Keratinocyte (primary cell): ENCODE measurements at regions not wholly inside any gene's neighbourhood (a gene's known extent, or its start where the extent isn't known, plus 50 kb on each side); places are given as distances from the start of the nearest gene placed in this dataset.

Experiments used
- DNase-seq: peaks from one replicate; pipeline ENCODE4 v3.0.0-alpha.2; 2011; ENCODE audit warnings: low read depth, missing footprints, low spot score
- FAIRE-seq: peaks from 2 replicates; lab custom pipeline; 2011; peaks lifted over from hg19 to GRCh38; lab: Jason Lieb, UNC
- H2AFZ ChIP-seq: 2 replicates; pipeline ENCODE4 v1.6.0; 2012; ENCODE audit warnings: low read length, control low read depth, inconsistent platforms; ENCODE audit not compliant: control insufficient read depth
- H3K27ac ChIP-seq: 2 replicates; pipeline ENCODE4 v1.5.1; 2011; ENCODE audit warnings: low read length; ENCODE audit not compliant: control insufficient read depth, insufficient read depth
- H3K27me3 ChIP-seq: 3 replicates; pipeline ENCODE4 v1.6.0; 2011; ENCODE audit warnings: low read length; ENCODE audit not compliant: control insufficient read depth, insufficient read depth; ENCODE audit errors: extremely low read depth
- H3K36me3 ChIP-seq, 2 experiments: 2 replicates in 1 of 2; 3 replicates in 1 of 2; pipeline ENCODE4 v1.5.1; 2011; ENCODE audit warnings: low read length in 2 of 2, mild to moderate bottlenecking in 1 of 2; ENCODE audit not compliant: control insufficient read depth in 2 of 2, insufficient read depth in 2 of 2; ENCODE audit errors: extremely low read depth in 1 of 2
- H3K4me1 ChIP-seq: 3 replicates; pipeline ENCODE4 v1.5.1; 2011; ENCODE audit warnings: low read length; ENCODE audit not compliant: control insufficient read depth, insufficient read depth; ENCODE audit errors: extremely low read depth
- H3K4me2 ChIP-seq: 3 replicates; pipeline ENCODE4 v1.6.0; 2011; ENCODE audit warnings: low read depth, low read length; ENCODE audit not compliant: control insufficient read depth, insufficient read depth; ENCODE audit errors: extremely low read depth
- H3K4me3 ChIP-seq, 3 experiments: fragments of 200-600 bp in 1 of 3; sonication (generic) in 1 of 3; 2 replicates in 2 of 3; 3 replicates in 1 of 3; pipeline ENCODE4 v1.5.1; 2011 to 2016; ENCODE audit warnings: low read length in 3 of 3, mild to moderate bottlenecking in 3 of 3, control low read depth in 2 of 3, inconsistent platforms in 1 of 3, low read depth in 1 of 3, mixed read lengths in 1 of 3, mixed run types in 1 of 3, moderate library complexity in 1 of 3; ENCODE audit not compliant: control insufficient read depth in 2 of 3, insufficient read depth in 2 of 3; ENCODE audit errors: extremely low read depth in 1 of 3
- H3K79me2 ChIP-seq: 2 replicates; pipeline ENCODE4 v1.6.0; 2012; ENCODE audit warnings: low read length; ENCODE audit not compliant: control insufficient read depth, insufficient read depth
- H3K9ac ChIP-seq: 3 replicates; pipeline ENCODE4 v1.6.0; 2011; ENCODE audit warnings: low read length; ENCODE audit not compliant: control insufficient read depth, insufficient read depth; ENCODE audit errors: extremely low read depth
- H3K9me1 ChIP-seq: 3 replicates; pipeline ENCODE4 v1.6.0; 2011; ENCODE audit warnings: low read length; ENCODE audit not compliant: control insufficient read depth, insufficient read depth; ENCODE audit errors: extremely low read depth
- H3K9me3 ChIP-seq: 2 replicates; pipeline ENCODE4 v1.5.1; 2012; ENCODE audit warnings: low read depth, low read length; ENCODE audit not compliant: control insufficient read depth
- H4K20me1 ChIP-seq: 3 replicates; pipeline ENCODE4 v1.6.0; 2011; ENCODE audit warnings: low read length; ENCODE audit not compliant: control insufficient read depth, insufficient read depth; ENCODE audit errors: extremely low read depth
- EZH2 ChIP-seq: IDR thresholded peaks from one replicate; pipeline ENCODE4 v1.6.1; 2012; ENCODE audit warnings: inconsistent platforms, mild to moderate bottlenecking, low read length, moderate library complexity
- dilution Hi-C: fragments of 300-500 bp; cut with MboI; formaldehyde crosslinking; loops from one replicate; pipeline ENCODE4 v1.7.0; 2020; ENCODE audit warnings: low sequenced_read_pairs; ENCODE audit not compliant: extremely low pct_ligation_motif_present
- TF ChIP-seq, protein P1 (sequence below), 3 experiments: IDR thresholded peaks in 1 of 3; conservative IDR thresholded peaks in 1 of 3; optimal IDR thresholded peaks in 1 of 3; 2 replicates in 2 of 3; 3 replicates in 1 of 3; pipeline versions ENCODE3 to v1.5.1; 2011; ENCODE audit warnings: low read length in 3 of 3, mild to moderate bottlenecking in 3 of 3, moderate library complexity in 2 of 3, control low read depth in 1 of 3, inconsistent platforms in 1 of 3; ENCODE audit not compliant: insufficient read depth in 2 of 3; ENCODE audit errors: extremely low read depth in 1 of 3

GRCh38 chr2:172172513-172173173, 69.9 kb upstream of the DLX2 start:
- H3K27ac ChIP-seq = peak overlapping the region; percentile 61
- H3K9me3 ChIP-seq = no peaks in the 10 kb centered on the region
- dilution Hi-C loops = no loop called here
- H3K79me2 ChIP-seq = no peaks in the 10 kb centered on the region
- peak overlapping the region; percentile 86 for H3K9ac ChIP-seq
- no peaks in the 10 kb centered on the region for H3K27me3 ChIP-seq
- no peaks in the 10 kb centered on the region for H3K9me1 ChIP-seq
- no peaks in the 10 kb centered on the region for H4K20me1 ChIP-seq
- no peak for DNase-seq
- FAIRE-seq = no peak
- TF ChIP-seq EZH2 = no peak
- TF ChIP-seq, protein P1, sequence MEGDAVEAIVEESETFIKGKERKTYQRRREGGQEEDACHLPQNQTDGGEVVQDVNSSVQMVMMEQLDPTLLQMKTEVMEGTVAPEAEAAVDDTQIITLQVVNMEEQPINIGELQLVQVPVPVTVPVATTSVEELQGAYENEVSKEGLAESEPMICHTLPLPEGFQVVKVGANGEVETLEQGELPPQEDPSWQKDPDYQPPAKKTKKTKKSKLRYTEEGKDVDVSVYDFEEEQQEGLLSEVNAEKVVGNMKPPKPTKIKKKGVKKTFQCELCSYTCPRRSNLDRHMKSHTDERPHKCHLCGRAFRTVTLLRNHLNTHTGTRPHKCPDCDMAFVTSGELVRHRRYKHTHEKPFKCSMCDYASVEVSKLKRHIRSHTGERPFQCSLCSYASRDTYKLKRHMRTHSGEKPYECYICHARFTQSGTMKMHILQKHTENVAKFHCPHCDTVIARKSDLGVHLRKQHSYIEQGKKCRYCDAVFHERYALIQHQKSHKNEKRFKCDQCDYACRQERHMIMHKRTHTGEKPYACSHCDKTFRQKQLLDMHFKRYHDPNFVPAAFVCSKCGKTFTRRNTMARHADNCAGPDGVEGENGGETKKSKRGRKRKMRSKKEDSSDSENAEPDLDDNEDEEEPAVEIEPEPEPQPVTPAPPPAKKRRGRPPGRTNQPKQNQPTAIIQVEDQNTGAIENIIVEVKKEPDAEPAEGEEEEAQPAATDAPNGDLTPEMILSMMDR (optimal IDR thresholded peaks at IDR 0.05 in 1 of 3, IDR thresholded peaks at IDR 0.05 in 1 of 3, conservative IDR thresholded peaks at IDR 0.05 in 1 of 3; ENCODE audit: extremely low read depth in 1 of 3, insufficient read depth in 2 of 3, low read length in 3 of 3) = peak; percentile 69 to 89 (median 78)
- H3K36me3 ChIP-seq = no peaks in the 10 kb centered on the region
- peak overlapping the region; percentile 91 for H2AFZ ChIP-seq
- peak overlapping the region; percentile 94 for H3K4me2 ChIP-seq
- peaks cover 11% of the 10 kb centered on the region for H3K4me1 ChIP-seq
- peak overlapping the region; percentile 42 to 69 (median 63) for H3K4me3 ChIP-seq

- Histone ChIP-seq H4K20me1 (no peaks in the 10 kb centered on the region), H3K9me3 (no peaks in the 10 kb centered on the region), H2AFZ (no peak overlapping the region), H3K27ac (no peak overlapping the region), H3K9ac (peak overlapping the region; percentile 86), H3K9me1 (no peaks in the 10 kb centered on the region), H3K27me3 (no peaks in the 10 kb centered on the region), H3K4me1 (peaks cover 17% of the 10 kb centered on the region), H3K4me2 (peak overlapping the region; percentile 94), H3K4me3 (peak overlapping the region in 1 of 3 experiments; percentile 69), H3K36me3 (no peaks in the 10 kb centered on the region), H3K79me2 (no peaks in the 10 kb centered on the region)
- TF ChIP-seq, protein P1 (optimal IDR thresholded peaks at IDR 0.05 in 1 of 3, IDR thresholded peaks at IDR 0.05 in 1 of 3, conservative IDR thresholded peaks at IDR 0.05 in 1 of 3; ENCODE audit: extremely low read depth in 1 of 3, insufficient read depth in 2 of 3, low read length in 3 of 3) = no peak
- TF ChIP-seq EZH2 = no peak
- DNase-seq (no peak), FAIRE-seq (no peak)
- dilution Hi-C loops = no loop called here
These were observed 70.5 kb upstream of the DLX2 start for GRCh38 chr2:172173174-172173706.
